ENCODE measurements at regions not wholly inside any gene's neighbourhood (a gene's known extent, or its start where the extent isn't known, plus 50 kb on each side); places are given as distances from the start of the nearest gene placed in this dataset.

- FAIRE-seq (no peak), DNase-seq (ENCODE audit: low read depth, low spot score) (no peak)
- Histone ChIP-seq H4K20me1 (ENCODE audit: control insufficient read depth, extremely low read depth, insufficient read depth, low read length) (no peaks in the 10 kb centered on the region), H3K4me2 (ENCODE audit: control insufficient read depth, extremely low read depth, insufficient read depth, low read depth, low read length) (no peak overlapping the region), H3K27me3 (ENCODE audit: control insufficient read depth, extremely low read depth, insufficient read depth, low read length) (no peaks in the 10 kb centered on the region), H3K79me2 (ENCODE audit: control insufficient read depth, insufficient read depth, low read length) (no peaks in the 10 kb centered on the region), H3K36me3 (ENCODE audit: control insufficient read depth in 2 of 2, extremely low read depth in 1 of 2, insufficient read depth in 2 of 2, low read length in 2 of 2) (no peaks in the 10 kb centered on the region), H3K9me1 (ENCODE audit: control insufficient read depth, extremely low read depth, insufficient read depth, low read length) (no peaks in the 10 kb centered on the region), H3K4me1 (ENCODE audit: control insufficient read depth, extremely low read depth, insufficient read depth, low read length) (no peaks in the 10 kb centered on the region), H3K4me3 (ENCODE audit: control insufficient read depth in 2 of 3, extremely low read depth in 1 of 3, insufficient read depth in 2 of 3, low read depth in 1 of 3, low read length in 3 of 3) (no peak overlapping the region), H2AFZ (ENCODE audit: control insufficient read depth, low read length) (no peak overlapping the region), H3K9ac (ENCODE audit: control insufficient read depth, extremely low read depth, insufficient read depth, low read length) (no peak overlapping the region), H3K27ac (ENCODE audit: control insufficient read depth, insufficient read depth, low read length) (no peak overlapping the region), H3K9me3 (ENCODE audit: control insufficient read depth, low read depth, low read length) (no peaks in the 10 kb centered on the region)
- TF ChIP-seq EZH2 (IDR thresholded peaks at IDR 0.05; ENCODE audit: low read length): no peak
- dilution Hi-C loops (cut with MboI; ENCODE audit: extremely low pct_ligation_motif_present, low sequenced_read_pairs): no loop called here
Observed at GRCh38 chr20:17138237-17138636, 88.6 kb upstream of the PCSK2 start.

GRCh38 chr20:17140894-17141293 lies 85.9 kb upstream of the PCSK2 start:
- Histone ChIP-seq H3K9me3 (ENCODE audit: control insufficient read depth, low read depth, low read length) (no peaks in the 10 kb centered on the region), H3K4me1 (ENCODE audit: control insufficient read depth, extremely low read depth, insufficient read depth, low read length) (no peaks in the 10 kb centered on the region), H3K9me1 (ENCODE audit: control insufficient read depth, extremely low read depth, insufficient read depth, low read length) (no peaks in the 10 kb centered on the region), H3K9ac (ENCODE audit: control insufficient read depth, extremely low read depth, insufficient read depth, low read length) (no peak overlapping the region), H3K4me3 (ENCODE audit: control insufficient read depth in 2 of 3, extremely low read depth in 1 of 3, insufficient read depth in 2 of 3, low read depth in 1 of 3, low read length in 3 of 3) (no peak overlapping the region), H3K27me3 (ENCODE audit: control insufficient read depth, extremely low read depth, insufficient read depth, low read length) (no peaks in the 10 kb centered on the region), H2AFZ (ENCODE audit: control insufficient read depth, low read length) (no peak overlapping the region), H4K20me1 (ENCODE audit: control insufficient read depth, extremely low read depth, insufficient read depth, low read length) (no peaks in the 10 kb centered on the region), H3K27ac (ENCODE audit: control insufficient read depth, insufficient read depth, low read length) (no peak overlapping the region), H3K79me2 (ENCODE audit: control insufficient read depth, insufficient read depth, low read length) (no peaks in the 10 kb centered on the region), H3K4me2 (ENCODE audit: control insufficient read depth, extremely low read depth, insufficient read depth, low read depth, low read length) (no peak overlapping the region), H3K36me3 (ENCODE audit: control insufficient read depth in 2 of 2, extremely low read depth in 1 of 2, insufficient read depth in 2 of 2, low read length in 2 of 2) (no peaks in the 10 kb centered on the region)
- dilution Hi-C loops (cut with MboI; ENCODE audit: extremely low pct_ligation_motif_present, low sequenced_read_pairs): no loop called here
- DNase-seq (ENCODE audit: low read depth, low spot score) (no peak), FAIRE-seq (no peak)
- TF ChIP-seq EZH2 (IDR thresholded peaks at IDR 0.05; ENCODE audit: low read length) (no peak), CTCF (optimal IDR thresholded peaks at IDR 0.05 in 1 of 3, IDR thresholded peaks at IDR 0.05 in 1 of 3, conservative IDR thresholded peaks at IDR 0.05 in 1 of 3; ENCODE audit: extremely low read depth in 1 of 3, insufficient read depth in 2 of 3, low read length in 3 of 3) (no peak)

- Histone ChIP-seq H3K79me2 (ENCODE audit: control insufficient read depth, insufficient read depth, low read length) (no peaks in the 10 kb centered on the region), H3K4me3 (ENCODE audit: control insufficient read depth in 2 of 3, extremely low read depth in 1 of 3, insufficient read depth in 2 of 3, low read depth in 1 of 3, low read length in 3 of 3) (no peak overlapping the region), H3K4me2 (ENCODE audit: control insufficient read depth, extremely low read depth, insufficient read depth, low read depth, low read length) (no peak overlapping the region), H2AFZ (ENCODE audit: control insufficient read depth, low read length) (no peak overlapping the region), H3K27me3 (ENCODE audit: control insufficient read depth, extremely low read depth, insufficient read depth, low read length) (no peaks in the 10 kb centered on the region), H3K9me3 (ENCODE audit: control insufficient read depth, low read depth, low read length) (no peaks in the 10 kb centered on the region), H3K9ac (ENCODE audit: control insufficient read depth, extremely low read depth, insufficient read depth, low read length) (no peak overlapping the region), H4K20me1 (ENCODE audit: control insufficient read depth, extremely low read depth, insufficient read depth, low read length) (no peaks in the 10 kb centered on the region), H3K27ac (ENCODE audit: control insufficient read depth, insufficient read depth, low read length) (no peak overlapping the region), H3K4me1 (ENCODE audit: control insufficient read depth, extremely low read depth, insufficient read depth, low read length) (no peaks in the 10 kb centered on the region), H3K9me1 (ENCODE audit: control insufficient read depth, extremely low read depth, insufficient read depth, low read length) (no peaks in the 10 kb centered on the region), H3K36me3 (ENCODE audit: control insufficient read depth in 2 of 2, extremely low read depth in 1 of 2, insufficient read depth in 2 of 2, low read length in 2 of 2) (no peaks in the 10 kb centered on the region)
- dilution Hi-C loops (cut with MboI; ENCODE audit: extremely low pct_ligation_motif_present, low sequenced_read_pairs): no loop called here
- FAIRE-seq: no peak
- TF ChIP-seq CTCF (optimal IDR thresholded peaks at IDR 0.05 in 1 of 3, IDR thresholded peaks at IDR 0.05 in 1 of 3, conservative IDR thresholded peaks at IDR 0.05 in 1 of 3; ENCODE audit: extremely low read depth in 1 of 3, insufficient read depth in 2 of 3, low read length in 3 of 3): no peak
- no peak for TF ChIP-seq EZH2 (IDR thresholded peaks at IDR 0.05; ENCODE audit: low read length)
- no peak for DNase-seq (ENCODE audit: low read depth, low spot score)
Observed at GRCh38 chr20:17141568-17141967, 85.3 kb upstream of the PCSK2 start.

Measured in keratinocyte (primary cell).